ENCODE measurements at regions not wholly inside any gene's neighbourhood (a gene's known extent, or its start where the extent isn't known, plus 50 kb on each side); places are given as distances from the start of the nearest gene placed in this dataset.

DNA sequence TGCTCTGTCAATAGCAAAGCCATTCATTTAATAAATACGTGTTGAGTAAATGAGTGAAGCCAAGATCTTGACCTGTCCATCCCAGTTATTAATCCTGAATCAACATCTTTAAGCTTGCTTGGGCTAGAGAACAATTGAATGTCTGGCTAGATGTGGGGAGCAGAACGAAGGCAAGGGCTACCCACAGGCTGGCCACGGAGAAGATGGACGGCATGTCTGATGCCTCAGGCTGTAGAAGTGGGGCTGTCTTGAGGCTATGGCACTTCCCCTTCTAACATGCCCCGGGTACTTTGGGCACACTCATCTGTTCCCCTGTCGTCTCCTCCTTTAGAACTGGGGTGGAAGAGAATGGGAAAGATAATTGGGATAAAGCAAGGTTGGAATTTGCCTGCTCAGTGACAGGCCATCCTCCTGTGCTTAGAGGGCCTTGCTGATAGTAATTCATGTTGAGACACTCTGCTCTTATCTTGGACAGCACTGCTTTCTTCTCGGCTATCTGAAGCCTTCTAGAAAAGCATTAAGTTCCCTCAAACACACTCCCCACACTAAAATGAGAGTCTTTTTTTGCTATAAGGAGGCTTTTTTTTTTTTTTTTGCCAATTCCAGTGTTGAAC lies 225.7 kb downstream of the MREG start:
- no peak for TF ChIP-seq CTCF (IDR thresholded peaks at IDR 0.05 in 2 of 3, conservative IDR thresholded peaks at IDR 0.05 in 1 of 3; ENCODE audit: control insufficient read depth in 2 of 3, extremely low read depth in 1 of 3, insufficient read depth in 1 of 3, low read depth in 3 of 3, low read length in 3 of 3)
- TF ChIP-seq BCLAF1 (IDR thresholded peaks at IDR 0.05): no peak
- TF ChIP-seq RCOR1 (conservative IDR thresholded peaks at IDR 0.05; ENCODE audit: low read depth, low read length): no peak
- TF ChIP-seq ELK1 (IDR thresholded peaks at IDR 0.05; ENCODE audit: low read depth, low read length): no peak
- no peak for TF ChIP-seq POLR2A (IDR thresholded peaks at IDR 0.05; ENCODE audit: low read depth, low read length)
- TF ChIP-seq SUZ12 (IDR thresholded peaks at IDR 0.05; ENCODE audit: unreplicated experiment): no peak
- TF ChIP-seq GABPA (IDR thresholded peaks at IDR 0.05; ENCODE audit: low read depth): no peak
- TF ChIP-seq LARP7 (IDR thresholded peaks at IDR 0.05): no peak
- no peak for TF ChIP-seq ESRRA (IDR thresholded peaks at IDR 0.05; ENCODE audit: low read length)
- no peak for TF ChIP-seq CHD2 (IDR thresholded peaks at IDR 0.05; ENCODE audit: borderline replicate concordance, low read depth, low read length)
